ENCODE measurements at regions not wholly inside any gene's neighbourhood (a gene's known extent, or its start where the extent isn't known, plus 50 kb on each side); places are given as distances from the start of the nearest gene placed in this dataset.

DNA sequence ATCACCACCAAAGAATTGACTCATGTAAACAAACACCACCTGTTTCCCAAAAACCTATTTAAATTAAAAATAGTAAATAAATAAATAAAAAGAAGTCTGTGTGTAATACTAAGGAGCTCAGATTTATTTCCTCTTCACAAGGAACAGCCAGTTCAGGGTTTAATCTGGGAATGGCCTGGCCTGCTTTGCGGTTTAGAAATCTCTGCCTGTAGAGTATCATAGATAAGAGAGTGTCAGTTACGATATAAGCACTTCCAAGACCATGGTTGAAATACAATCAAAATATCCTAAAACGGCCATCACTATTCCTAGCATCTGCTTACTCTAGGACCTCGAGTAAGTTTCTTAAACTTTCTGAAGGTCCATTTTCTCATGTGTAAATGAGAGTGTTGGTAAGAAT lies 274.4 kb downstream of the PLPP3 start:
- no peaks in the 10 kb centered on the region for H3K36me3 Mint-ChIP-seq
- no peak for ATAC-seq
- no peak for DNase-seq (ENCODE audit: low spot score)
- no peak overlapping the region for H3K27ac Mint-ChIP-seq
- no peaks in the 10 kb centered on the region for H3K4me1 Mint-ChIP-seq
- no peak overlapping the region for H3K4me3 Mint-ChIP-seq
- ChIA-PET CTCF (no interaction called here), POLR2A (no interaction called here)
- no peaks in the 10 kb centered on the region for H3K27me3 Mint-ChIP-seq (ENCODE audit: low read depth)
- peaks cover 14% of the 10 kb centered on the region for H3K9me3 Mint-ChIP-seq
- TF ChIP-seq ZNF671 (CRISPR knock-in tag; IDR thresholded peaks at IDR 0.05) = no peak
- no peak for TF ChIP-seq ESRRA (CRISPR knock-in tag; IDR thresholded peaks at IDR 0.05; ENCODE audit: borderline replicate concordance)
- no peak for TF ChIP-seq MYBL2 (CRISPR knock-in tag; IDR thresholded peaks at IDR 0.05)
- no peak for TF ChIP-seq ATF6 (CRISPR knock-in tag; IDR thresholded peaks at IDR 0.05)
- TF ChIP-seq FOXJ3 (CRISPR knock-in tag; IDR thresholded peaks at IDR 0.05; ENCODE audit: borderline replicate concordance) = no peak
- TF ChIP-seq ZMAT4 (CRISPR knock-in tag; IDR thresholded peaks at IDR 0.05) = no peak
- no peak for TF ChIP-seq MAX (CRISPR knock-in tag; IDR thresholded peaks at IDR 0.05)
- TF ChIP-seq RORB (CRISPR knock-in tag; IDR thresholded peaks at IDR 0.05) = no peak
- TF ChIP-seq ERG (CRISPR knock-in tag; IDR thresholded peaks at IDR 0.05) = no peak
- TF ChIP-seq NR3C1 (CRISPR knock-in tag; conservative IDR thresholded peaks at IDR 0.05; ENCODE audit: low read depth) = no peak

DNA sequence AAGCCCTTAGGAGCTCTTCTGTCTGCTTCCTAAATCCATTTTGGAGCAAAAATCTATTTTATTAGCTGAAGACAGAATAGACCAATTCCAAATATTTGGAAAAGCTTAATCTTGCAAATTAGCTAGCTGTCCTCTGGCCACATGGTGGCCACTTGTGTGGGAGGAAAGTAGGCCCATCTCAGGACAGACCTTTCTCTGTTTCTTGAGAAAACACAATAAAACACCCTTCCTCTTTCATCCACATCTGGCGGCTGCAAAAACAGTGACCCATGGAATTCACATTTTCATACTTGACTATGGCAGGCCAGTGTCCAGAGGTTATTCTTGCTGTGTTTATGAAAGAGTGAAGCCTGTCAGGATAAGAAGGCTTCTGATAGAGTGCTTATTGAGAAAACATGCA lies 275.6 kb downstream of the PLPP3 start:
- H3K36me3 Mint-ChIP-seq = no peaks in the 10 kb centered on the region
- H3K9me3 Mint-ChIP-seq = peaks cover 13% of the 10 kb centered on the region
- no peak overlapping the region for H3K27ac Mint-ChIP-seq
- no peaks in the 10 kb centered on the region for H3K27me3 Mint-ChIP-seq (ENCODE audit: low read depth)
- DNase-seq (ENCODE audit: low spot score) (no peak), ATAC-seq (no peak)
- ChIA-PET CTCF (no interaction called here), POLR2A (no interaction called here)
- no peak for TF ChIP-seq FOXP1 (CRISPR knock-in tag; IDR thresholded peaks at IDR 0.05; ENCODE audit: borderline replicate concordance)
- no peak for TF ChIP-seq ATF3 (CRISPR knock-in tag; conservative IDR thresholded peaks at IDR 0.05)
- no peak for TF ChIP-seq ARID4B (CRISPR knock-in tag; IDR thresholded peaks at IDR 0.05; ENCODE audit: borderline replicate concordance)
- TF ChIP-seq CBFB (CRISPR knock-in tag; IDR thresholded peaks at IDR 0.05; ENCODE audit: low read depth) = no peak
- TF ChIP-seq TP53 (CRISPR knock-in tag; IDR thresholded peaks at IDR 0.05) = no peak
- TF ChIP-seq ERG (CRISPR knock-in tag; IDR thresholded peaks at IDR 0.05) = no peak
- no peak for TF ChIP-seq NR1H2 (CRISPR knock-in tag; IDR thresholded peaks at IDR 0.05)
- no peak overlapping the region for H3K4me3 Mint-ChIP-seq
- no peaks in the 10 kb centered on the region for H3K4me1 Mint-ChIP-seq
